NCI-H1694 treated with DMSO at 0.1 percent for 48 hours (cell line): ENCODE measurements at regions not wholly inside any gene's neighbourhood (a gene's known extent, or its start where the extent isn't known, plus 50 kb on each side); places are given as distances from the start of the nearest gene placed in this dataset.

Experiments
- DNase-seq: peaks from one replicate; lab custom pipeline; 2025; lab: John Stamatoyannopoulos, UW

DNA sequence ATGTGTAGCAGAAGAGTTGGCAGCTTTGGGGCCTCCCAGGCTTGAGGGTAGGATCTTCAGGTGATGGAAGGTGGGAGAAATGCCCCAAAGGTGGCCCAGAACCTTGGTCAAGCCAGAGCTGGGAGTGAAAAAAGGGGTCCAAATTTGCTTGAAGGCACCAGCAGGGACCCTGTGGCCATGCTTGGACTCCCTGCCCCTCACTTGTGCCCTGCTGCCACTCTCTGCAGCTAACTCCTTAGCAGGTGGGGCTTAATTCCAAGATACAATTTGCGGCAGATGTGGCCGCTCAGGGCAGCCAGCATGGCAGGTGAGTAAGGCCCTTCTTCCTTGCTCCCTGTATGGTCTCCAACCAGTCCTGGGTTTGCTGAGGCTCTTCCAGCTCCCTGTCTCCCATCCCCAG lies 51.3 kb upstream of the ADRA1D start:
- no peak for DNase-seq

GRCh38 chr20:4299773-4300172 lies 50.7 kb upstream of the ADRA1D start:
- DNase-seq, result no peak

DNA sequence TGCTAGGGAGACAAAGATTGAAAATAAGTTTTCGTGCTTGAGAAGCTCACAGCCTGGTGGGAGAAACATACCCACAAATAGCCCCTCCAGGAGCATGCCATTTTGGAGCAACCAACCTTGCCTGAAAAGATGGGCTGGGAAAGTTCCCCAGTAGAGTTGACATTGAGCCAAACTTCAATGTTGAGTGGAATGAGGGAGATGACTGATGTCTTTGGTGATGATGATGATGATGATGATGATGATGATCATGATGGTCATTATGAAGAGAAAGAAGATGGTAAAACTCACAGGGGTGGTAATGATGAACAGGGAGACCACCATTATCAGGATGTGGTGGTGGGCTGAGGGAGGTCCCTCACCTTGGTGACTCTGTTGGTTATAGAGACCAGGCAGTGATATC lies 50.1 kb upstream of the ADRA1D start:
- DNase-seq, result no peak
